NB4 (cell line): ENCODE measurements at regions not wholly inside any gene's neighbourhood (a gene's known extent, or its start where the extent isn't known, plus 50 kb on each side); places are given as distances from the start of the nearest gene placed in this dataset.

Experiments
- POLR2A ChIP-seq: IDR thresholded peaks from 2 replicates; pipeline ENCODE4 v1.6.1; 2011; ENCODE audit warnings: mild to moderate bottlenecking; ENCODE audit not compliant: insufficient read length; ENCODE audit errors: extremely low read depth
- TF ChIP-seq, protein P1 (sequence below): IDR thresholded peaks from one replicate; pipeline ENCODE4 v1.5.1; 2012; ENCODE audit warnings: low read depth, low read length

DNA sequence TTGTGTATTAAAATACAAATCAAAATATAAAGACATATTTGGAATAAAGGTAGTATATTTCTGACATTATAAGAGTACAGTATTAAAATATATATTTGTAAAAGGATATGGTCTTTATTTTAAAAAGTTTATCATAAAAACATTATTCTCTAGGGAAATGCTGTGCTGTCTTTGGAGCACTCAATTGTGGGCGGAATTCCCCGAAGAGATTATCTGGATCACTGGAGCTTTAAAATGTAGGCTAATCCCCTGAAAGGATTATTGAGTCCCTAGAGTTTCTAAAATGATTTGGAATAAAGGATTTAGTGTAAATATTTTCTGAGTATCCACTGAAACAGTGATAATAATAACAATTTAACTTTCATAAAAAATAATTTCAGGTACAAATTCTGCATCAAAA lies 1239.4 kb downstream of the TECRL start:
- TF ChIP-seq POLR2A = no peak
- TF ChIP-seq, protein P1, sequence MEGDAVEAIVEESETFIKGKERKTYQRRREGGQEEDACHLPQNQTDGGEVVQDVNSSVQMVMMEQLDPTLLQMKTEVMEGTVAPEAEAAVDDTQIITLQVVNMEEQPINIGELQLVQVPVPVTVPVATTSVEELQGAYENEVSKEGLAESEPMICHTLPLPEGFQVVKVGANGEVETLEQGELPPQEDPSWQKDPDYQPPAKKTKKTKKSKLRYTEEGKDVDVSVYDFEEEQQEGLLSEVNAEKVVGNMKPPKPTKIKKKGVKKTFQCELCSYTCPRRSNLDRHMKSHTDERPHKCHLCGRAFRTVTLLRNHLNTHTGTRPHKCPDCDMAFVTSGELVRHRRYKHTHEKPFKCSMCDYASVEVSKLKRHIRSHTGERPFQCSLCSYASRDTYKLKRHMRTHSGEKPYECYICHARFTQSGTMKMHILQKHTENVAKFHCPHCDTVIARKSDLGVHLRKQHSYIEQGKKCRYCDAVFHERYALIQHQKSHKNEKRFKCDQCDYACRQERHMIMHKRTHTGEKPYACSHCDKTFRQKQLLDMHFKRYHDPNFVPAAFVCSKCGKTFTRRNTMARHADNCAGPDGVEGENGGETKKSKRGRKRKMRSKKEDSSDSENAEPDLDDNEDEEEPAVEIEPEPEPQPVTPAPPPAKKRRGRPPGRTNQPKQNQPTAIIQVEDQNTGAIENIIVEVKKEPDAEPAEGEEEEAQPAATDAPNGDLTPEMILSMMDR = no peak
